22Rv1 (cell line): ENCODE measurements at regions not wholly inside any gene's neighbourhood (a gene's known extent, or its start where the extent isn't known, plus 50 kb on each side); places are given as distances from the start of the nearest gene placed in this dataset.

Experiments used
- ZFX ChIP-seq: fragments of 450-650 bp; IDR thresholded peaks from 2 replicates; pipeline ENCODE4 v1.6.1; 2017; ENCODE audit warnings: antibody characterized with exemption, borderline replicate concordance
- TF ChIP-seq, protein P1 (sequence below): fragments of 450-650 bp; IDR thresholded peaks from 2 replicates; pipeline ENCODE4 v1.5.1; 2017; ENCODE audit warnings: mild to moderate bottlenecking

DNA sequence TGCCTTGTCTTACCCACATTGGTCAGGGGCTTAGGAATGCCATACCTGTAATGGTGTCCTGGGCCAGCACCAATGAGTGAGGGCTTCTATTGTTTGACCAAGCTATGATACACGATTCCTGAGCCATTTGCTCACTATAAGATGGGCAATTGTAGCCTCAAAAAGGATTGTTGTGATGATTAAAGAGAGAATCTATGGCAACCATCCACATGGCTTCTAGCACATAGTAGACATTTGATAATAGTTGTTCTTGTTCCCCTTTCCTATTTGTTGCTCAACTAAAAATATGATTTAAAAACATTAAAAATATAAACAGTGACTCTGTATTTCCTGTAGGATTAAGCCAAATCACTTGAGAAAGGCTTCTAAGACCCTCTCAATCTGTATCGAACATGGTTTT is 366.1 kb downstream of the PCNX1 start:
- TF ChIP-seq, protein P1, sequence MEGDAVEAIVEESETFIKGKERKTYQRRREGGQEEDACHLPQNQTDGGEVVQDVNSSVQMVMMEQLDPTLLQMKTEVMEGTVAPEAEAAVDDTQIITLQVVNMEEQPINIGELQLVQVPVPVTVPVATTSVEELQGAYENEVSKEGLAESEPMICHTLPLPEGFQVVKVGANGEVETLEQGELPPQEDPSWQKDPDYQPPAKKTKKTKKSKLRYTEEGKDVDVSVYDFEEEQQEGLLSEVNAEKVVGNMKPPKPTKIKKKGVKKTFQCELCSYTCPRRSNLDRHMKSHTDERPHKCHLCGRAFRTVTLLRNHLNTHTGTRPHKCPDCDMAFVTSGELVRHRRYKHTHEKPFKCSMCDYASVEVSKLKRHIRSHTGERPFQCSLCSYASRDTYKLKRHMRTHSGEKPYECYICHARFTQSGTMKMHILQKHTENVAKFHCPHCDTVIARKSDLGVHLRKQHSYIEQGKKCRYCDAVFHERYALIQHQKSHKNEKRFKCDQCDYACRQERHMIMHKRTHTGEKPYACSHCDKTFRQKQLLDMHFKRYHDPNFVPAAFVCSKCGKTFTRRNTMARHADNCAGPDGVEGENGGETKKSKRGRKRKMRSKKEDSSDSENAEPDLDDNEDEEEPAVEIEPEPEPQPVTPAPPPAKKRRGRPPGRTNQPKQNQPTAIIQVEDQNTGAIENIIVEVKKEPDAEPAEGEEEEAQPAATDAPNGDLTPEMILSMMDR: no peak
- TF ChIP-seq ZFX: no peak
